Keratinocyte (primary cell): ENCODE measurements at regions not wholly inside any gene's neighbourhood (a gene's known extent, or its start where the extent isn't known, plus 50 kb on each side); places are given as distances from the start of the nearest gene placed in this dataset.

Experiments
- DNase-seq: peaks from one replicate; pipeline ENCODE4 v3.0.0-alpha.2; 2011; ENCODE audit warnings: low read depth, missing footprints, low spot score
- FAIRE-seq: peaks from 2 replicates; lab custom pipeline; 2011; peaks lifted over from hg19 to GRCh38; lab: Jason Lieb, UNC
- H2AFZ ChIP-seq: 2 replicates; pipeline ENCODE4 v1.6.0; 2012; ENCODE audit warnings: low read length, control low read depth, inconsistent platforms; ENCODE audit not compliant: control insufficient read depth
- H3K27ac ChIP-seq: 2 replicates; pipeline ENCODE4 v1.5.1; 2011; ENCODE audit warnings: low read length; ENCODE audit not compliant: control insufficient read depth, insufficient read depth
- H3K27me3 ChIP-seq: 3 replicates; pipeline ENCODE4 v1.6.0; 2011; ENCODE audit warnings: low read length; ENCODE audit not compliant: control insufficient read depth, insufficient read depth; ENCODE audit errors: extremely low read depth
- H3K36me3 ChIP-seq, 2 experiments: 2 replicates in 1 of 2; 3 replicates in 1 of 2; pipeline ENCODE4 v1.5.1; 2011; ENCODE audit warnings: low read length in 2 of 2, mild to moderate bottlenecking in 1 of 2; ENCODE audit not compliant: control insufficient read depth in 2 of 2, insufficient read depth in 2 of 2; ENCODE audit errors: extremely low read depth in 1 of 2
- H3K4me1 ChIP-seq: 3 replicates; pipeline ENCODE4 v1.5.1; 2011; ENCODE audit warnings: low read length; ENCODE audit not compliant: control insufficient read depth, insufficient read depth; ENCODE audit errors: extremely low read depth
- H3K4me2 ChIP-seq: 3 replicates; pipeline ENCODE4 v1.6.0; 2011; ENCODE audit warnings: low read depth, low read length; ENCODE audit not compliant: control insufficient read depth, insufficient read depth; ENCODE audit errors: extremely low read depth
- H3K4me3 ChIP-seq, 3 experiments: fragments of 200-600 bp in 1 of 3; sonication (generic) in 1 of 3; 2 replicates in 2 of 3; 3 replicates in 1 of 3; pipeline ENCODE4 v1.5.1; 2011 to 2016; ENCODE audit warnings: low read length in 3 of 3, mild to moderate bottlenecking in 3 of 3, control low read depth in 2 of 3, inconsistent platforms in 1 of 3, low read depth in 1 of 3, mixed read lengths in 1 of 3, mixed run types in 1 of 3, moderate library complexity in 1 of 3; ENCODE audit not compliant: control insufficient read depth in 2 of 3, insufficient read depth in 2 of 3; ENCODE audit errors: extremely low read depth in 1 of 3
- H3K79me2 ChIP-seq: 2 replicates; pipeline ENCODE4 v1.6.0; 2012; ENCODE audit warnings: low read length; ENCODE audit not compliant: control insufficient read depth, insufficient read depth
- H3K9ac ChIP-seq: 3 replicates; pipeline ENCODE4 v1.6.0; 2011; ENCODE audit warnings: low read length; ENCODE audit not compliant: control insufficient read depth, insufficient read depth; ENCODE audit errors: extremely low read depth
- H3K9me1 ChIP-seq: 3 replicates; pipeline ENCODE4 v1.6.0; 2011; ENCODE audit warnings: low read length; ENCODE audit not compliant: control insufficient read depth, insufficient read depth; ENCODE audit errors: extremely low read depth
- H3K9me3 ChIP-seq: 2 replicates; pipeline ENCODE4 v1.5.1; 2012; ENCODE audit warnings: low read depth, low read length; ENCODE audit not compliant: control insufficient read depth
- H4K20me1 ChIP-seq: 3 replicates; pipeline ENCODE4 v1.6.0; 2011; ENCODE audit warnings: low read length; ENCODE audit not compliant: control insufficient read depth, insufficient read depth; ENCODE audit errors: extremely low read depth
- CTCF ChIP-seq, 3 experiments: IDR thresholded peaks in 1 of 3; conservative IDR thresholded peaks in 1 of 3; optimal IDR thresholded peaks in 1 of 3; 2 replicates in 2 of 3; 3 replicates in 1 of 3; pipeline versions ENCODE3 to v1.5.1; 2011; ENCODE audit warnings: low read length in 3 of 3, mild to moderate bottlenecking in 3 of 3, moderate library complexity in 2 of 3, control low read depth in 1 of 3, inconsistent platforms in 1 of 3; ENCODE audit not compliant: insufficient read depth in 2 of 3; ENCODE audit errors: extremely low read depth in 1 of 3
- EZH2 ChIP-seq: IDR thresholded peaks from one replicate; pipeline ENCODE4 v1.6.1; 2012; ENCODE audit warnings: inconsistent platforms, mild to moderate bottlenecking, low read length, moderate library complexity
- dilution Hi-C: fragments of 300-500 bp; cut with MboI; formaldehyde crosslinking; loops from one replicate; pipeline ENCODE4 v1.7.0; 2020; ENCODE audit warnings: low sequenced_read_pairs; ENCODE audit not compliant: extremely low pct_ligation_motif_present

- Histone ChIP-seq H4K20me1 (no peaks in the 10 kb centered on the region), H3K79me2 (no peaks in the 10 kb centered on the region), H3K9ac (no peak overlapping the region), H3K4me1 (peaks cover 9% of the 10 kb centered on the region), H3K4me3 (no peak overlapping the region), H3K9me3 (no peaks in the 10 kb centered on the region), H3K27ac (no peak overlapping the region), H3K27me3 (no peaks in the 10 kb centered on the region), H3K36me3 (no peaks in the 10 kb centered on the region), H3K4me2 (no peak overlapping the region), H3K9me1 (no peaks in the 10 kb centered on the region), H2AFZ (no peak overlapping the region)
- TF ChIP-seq CTCF (optimal IDR thresholded peaks at IDR 0.05 in 1 of 3, IDR thresholded peaks at IDR 0.05 in 1 of 3, conservative IDR thresholded peaks at IDR 0.05 in 1 of 3; ENCODE audit: extremely low read depth in 1 of 3, insufficient read depth in 2 of 3, low read length in 3 of 3) (no peak), EZH2 (no peak)
- DNase-seq (no peak), FAIRE-seq (no peak)
- dilution Hi-C loops = no loop called here
Measured at GRCh38 chr15:60096157-60096556, 92.0 kb downstream of the FOXB1 start.

- Histone ChIP-seq H3K9me1 (no peaks in the 10 kb centered on the region), H3K27me3 (peaks cover 7% of the 10 kb centered on the region), H2AFZ (no peak overlapping the region), H4K20me1 (no peaks in the 10 kb centered on the region), H3K9ac (no peak overlapping the region), H3K4me2 (no peak overlapping the region), H3K4me1 (no peaks in the 10 kb centered on the region), H3K27ac (no peak overlapping the region), H3K36me3 (no peaks in the 10 kb centered on the region), H3K79me2 (no peaks in the 10 kb centered on the region), H3K4me3 (no peak overlapping the region), H3K9me3 (no peaks in the 10 kb centered on the region)
- TF ChIP-seq EZH2 (no peak), CTCF (optimal IDR thresholded peaks at IDR 0.05 in 1 of 3, IDR thresholded peaks at IDR 0.05 in 1 of 3, conservative IDR thresholded peaks at IDR 0.05 in 1 of 3; ENCODE audit: extremely low read depth in 1 of 3, insufficient read depth in 2 of 3, low read length in 3 of 3) (no peak)
- dilution Hi-C loops = no loop called here
- DNase-seq (no peak), FAIRE-seq (no peak)
Measured at GRCh38 chr15:60101416-60101815, 97.3 kb downstream of the FOXB1 start.
